ENCODE measurements at regions not wholly inside any gene's neighbourhood (a gene's known extent, or its start where the extent isn't known, plus 50 kb on each side); places are given as distances from the start of the nearest gene placed in this dataset.

DNA sequence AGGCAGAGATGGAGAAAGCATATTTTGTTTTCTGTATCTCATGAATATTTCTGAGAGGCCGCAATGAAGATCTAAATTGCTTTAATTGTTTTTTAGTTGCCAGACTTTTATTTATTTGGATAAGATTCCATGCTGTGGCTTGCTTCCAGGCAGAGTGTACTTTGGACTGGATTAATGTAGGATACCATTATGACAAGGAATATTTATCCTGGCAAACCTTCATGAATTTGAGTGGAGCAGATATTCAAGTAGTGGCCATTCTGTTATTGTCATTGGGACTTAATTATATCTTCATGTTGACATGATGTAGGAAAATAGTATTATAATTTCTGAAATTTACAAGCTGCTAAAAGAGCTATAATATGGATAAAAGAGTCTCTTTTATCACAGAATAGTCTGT is 182.9 kb downstream of the C4orf33 start:
- TF ChIP-seq, protein P1, sequence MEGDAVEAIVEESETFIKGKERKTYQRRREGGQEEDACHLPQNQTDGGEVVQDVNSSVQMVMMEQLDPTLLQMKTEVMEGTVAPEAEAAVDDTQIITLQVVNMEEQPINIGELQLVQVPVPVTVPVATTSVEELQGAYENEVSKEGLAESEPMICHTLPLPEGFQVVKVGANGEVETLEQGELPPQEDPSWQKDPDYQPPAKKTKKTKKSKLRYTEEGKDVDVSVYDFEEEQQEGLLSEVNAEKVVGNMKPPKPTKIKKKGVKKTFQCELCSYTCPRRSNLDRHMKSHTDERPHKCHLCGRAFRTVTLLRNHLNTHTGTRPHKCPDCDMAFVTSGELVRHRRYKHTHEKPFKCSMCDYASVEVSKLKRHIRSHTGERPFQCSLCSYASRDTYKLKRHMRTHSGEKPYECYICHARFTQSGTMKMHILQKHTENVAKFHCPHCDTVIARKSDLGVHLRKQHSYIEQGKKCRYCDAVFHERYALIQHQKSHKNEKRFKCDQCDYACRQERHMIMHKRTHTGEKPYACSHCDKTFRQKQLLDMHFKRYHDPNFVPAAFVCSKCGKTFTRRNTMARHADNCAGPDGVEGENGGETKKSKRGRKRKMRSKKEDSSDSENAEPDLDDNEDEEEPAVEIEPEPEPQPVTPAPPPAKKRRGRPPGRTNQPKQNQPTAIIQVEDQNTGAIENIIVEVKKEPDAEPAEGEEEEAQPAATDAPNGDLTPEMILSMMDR (IDR thresholded peaks at IDR 0.05) = no peak
- TF ChIP-seq ZFX (IDR thresholded peaks at IDR 0.05; ENCODE audit: borderline replicate concordance) = no peak
